Adrenal gland (tissue), 5 donors: ENCODE measurements at regions not wholly inside any gene's neighbourhood (a gene's known extent, or its start where the extent isn't known, plus 50 kb on each side); places are given as distances from the start of the nearest gene placed in this dataset.

ENCODE experiments used
- CTCF ChIP-seq, 6 experiments: fragments of 450-650 bp in 4 of 6; fragments of 200-600 bp in 2 of 6; sonication (generic) in 1 of 6; IDR thresholded peaks; 1 replicate in 5 of 6; 2 replicates in 1 of 6; pipeline versions ENCODE4 v1.5.1 to v1.8.0; 2016 to 2021; ENCODE audit warnings: antibody characterized with exemption in 6 of 6, mild to moderate bottlenecking in 2 of 6, moderate library complexity in 1 of 6
- POLR2A ChIP-seq, 2 donors: fragments of 450-650 bp; IDR thresholded peaks; one replicate each; pipeline ENCODE4 v1.6.1; 2017; ENCODE audit warnings: antibody characterized with exemption in 2 of 2, mild to moderate bottlenecking in 2 of 2, moderate library complexity in 1 of 2
- donor health status: DM: no; HTN: no; CAD: no.

- no peak for TF ChIP-seq CTCF (IDR thresholded peaks at IDR 0.05)
- TF ChIP-seq POLR2A (IDR thresholded peaks at IDR 0.05) = no peak
Observed at GRCh38 chr2:62315476-62315875, 119.6 kb downstream of the B3GNT2 start.
